CD14-positive monocyte (primary cell): ENCODE measurements at regions not wholly inside any gene's neighbourhood (a gene's known extent, or its start where the extent isn't known, plus 50 kb on each side); places are given as distances from the start of the nearest gene placed in this dataset.

Experiments used
- DNase-seq, 3 donors: peaks; one replicate each; pipeline ENCODE4 v3.0.0-alpha.2; 2011 to 2022
- H2AFZ ChIP-seq: 2 replicates; pipeline ENCODE4 v1.6.0; 2012; ENCODE audit warnings: mild to moderate bottlenecking, low read depth, low read length, inconsistent platforms; ENCODE audit not compliant: insufficient read depth, poor library complexity, severe bottlenecking
- H3K27ac ChIP-seq, 2 donors: 1 replicate in 1 of 2; 2 replicates in 1 of 2; pipeline ENCODE4 v1.5.1; 2012 to 2013; ENCODE audit warnings: low read length in 2 of 2, control low read depth in 1 of 2, inconsistent platforms in 1 of 2, low read depth in 1 of 2, mild to moderate bottlenecking in 1 of 2
- H3K27me3 ChIP-seq, 2 donors: one replicate each; pipeline versions ENCODE4 v1.6.0 to v1.6.1; 2011 to 2013; ENCODE audit warnings: low read length in 2 of 2; ENCODE audit not compliant: control insufficient read depth in 2 of 2, insufficient read depth in 2 of 2
- H3K36me3 ChIP-seq, 2 donors: replicated peaks in 1 of 2; 1 replicate in 1 of 2; 2 replicates in 1 of 2; pipeline versions ENCODE4 v1.5.1 to v1.6.1; 2012 to 2013; ENCODE audit warnings: low read length in 2 of 2, control low read depth in 1 of 2, inconsistent platforms in 1 of 2, mild to moderate bottlenecking in 1 of 2; ENCODE audit not compliant: insufficient read depth in 2 of 2, control insufficient read depth in 1 of 2
- H3K4me1 ChIP-seq, 2 donors: 1 replicate in 1 of 2; 2 replicates in 1 of 2; pipeline versions ENCODE4 v1.5.1 to v1.6.1; 2012 to 2013; ENCODE audit warnings: low read length in 2 of 2, control low read depth in 1 of 2, inconsistent platforms in 1 of 2, mild to moderate bottlenecking in 1 of 2, moderate library complexity in 1 of 2; ENCODE audit not compliant: insufficient read depth in 2 of 2, control insufficient read depth in 1 of 2
- H3K4me2 ChIP-seq: replicated peaks from 2 replicates; pipeline ENCODE3; 2012; ENCODE audit warnings: low read length, moderate library complexity, mild to moderate bottlenecking; ENCODE audit not compliant: poor library complexity, severe bottlenecking; ENCODE audit errors: extremely low read depth
- H3K4me3 ChIP-seq, 3 experiments: fragments of 200-600 bp in 1 of 3; sonication (generic) in 1 of 3; replicated peaks in 1 of 3; 1 replicate in 2 of 3; 2 replicates in 1 of 3; pipeline ENCODE4 v1.5.1; 2011 to 2013; ENCODE audit warnings: low read length in 3 of 3, mild to moderate bottlenecking in 3 of 3, control low read depth in 2 of 3, low read depth in 2 of 3, inconsistent platforms in 1 of 3, moderate library complexity in 1 of 3
- H3K79me2 ChIP-seq: 2 replicates; pipeline ENCODE4 v1.6.0; 2012; ENCODE audit warnings: mild to moderate bottlenecking, control low read depth, inconsistent platforms, low read length, moderate library complexity; ENCODE audit not compliant: insufficient read depth
- H3K9ac ChIP-seq: 2 replicates; pipeline ENCODE4 v1.6.0; 2017; ENCODE audit warnings: low read length, mild to moderate bottlenecking; ENCODE audit not compliant: insufficient read depth, poor library complexity, severe bottlenecking
- H3K9me3 ChIP-seq, 2 donors: replicated peaks in 1 of 2; 1 replicate in 1 of 2; 2 replicates in 1 of 2; pipeline versions ENCODE4 v1.5.1 to v1.6.1; 2012 to 2013; ENCODE audit warnings: low read length in 2 of 2, control low read depth in 1 of 2; ENCODE audit not compliant: control insufficient read depth in 1 of 2, insufficient read depth in 1 of 2
- H4K20me1 ChIP-seq: 2 replicates; pipeline ENCODE4 v1.6.0; 2012; ENCODE audit warnings: mild to moderate bottlenecking, low read length, control low read depth, moderate library complexity; ENCODE audit not compliant: insufficient read depth
- H3K27ac Mint-ChIP-seq, 7 donors: one replicate each; pipeline ENCODE4 v1.8.0; 2020; ENCODE audit warnings: mild to moderate bottlenecking in 7 of 7, mixed read lengths in 7 of 7, moderate library complexity in 6 of 7, inconsistent platforms in 2 of 7
- H3K27me3 Mint-ChIP-seq, 3 donors: one replicate each; pipeline ENCODE4 v1.8.0; 2021 to 2022; ENCODE audit warnings: low read depth in 3 of 3, mild to moderate bottlenecking in 3 of 3, mixed read lengths in 3 of 3, moderate library complexity in 3 of 3, inconsistent platforms in 1 of 3
- H3K36me3 Mint-ChIP-seq, 2 donors: one replicate each; pipeline ENCODE4 v1.8.0; 2020; ENCODE audit warnings: mixed read lengths in 2 of 2, inconsistent platforms in 1 of 2, mild to moderate bottlenecking in 1 of 2
- H3K4me1 Mint-ChIP-seq: one replicate; pipeline ENCODE4 v1.8.0; 2020; ENCODE audit warnings: mild to moderate bottlenecking, mixed read lengths
- H3K4me3 Mint-ChIP-seq, 2 donors: one replicate each; pipeline ENCODE4 v1.8.0; 2020; ENCODE audit warnings: mild to moderate bottlenecking in 2 of 2, mixed read lengths in 2 of 2, moderate library complexity in 1 of 2
- H3K9me3 Mint-ChIP-seq, 7 donors: one replicate each; pipeline ENCODE4 v1.8.0; 2020 to 2022; ENCODE audit warnings: mixed read lengths in 7 of 7, mild to moderate bottlenecking in 6 of 7, moderate library complexity in 6 of 7, inconsistent platforms in 2 of 7
- CTCF ChIP-seq: fragments of 200-600 bp; IDR thresholded peaks from one replicate; pipeline ENCODE4 v1.8.0; 2022; ENCODE audit warnings: antibody characterized with exemption, mild to moderate bottlenecking
- WGBS: methylation state at CpG from one replicate; pipeline ENCODE4 v1.1.5; 2013; ENCODE audit warnings: missing lambda C conversion rate; ENCODE audit not compliant: insufficient coverage; 5-methylcytosine and 5-hydroxymethylcytosine counted together
- intact Hi-C, 2 donors: fragments of 100-400 bp; cut with micrococcal nuclease; formaldehyde crosslinking; loops; one replicate each; pipeline versions ENCODE4 v1.15.0 to v1.15.1; 2023

GRCh38 chr15:61426466-61426865 is 197.4 kb upstream of the RORA start:
- DNase-seq, result no peak
- peaks cover 0 to 2% (median 2%) of the 10 kb centered on the region in 7 donors for H3K9me3 Mint-ChIP-seq
- H2AFZ ChIP-seq, result no peak overlapping the region
- TF ChIP-seq CTCF, result no peak
- H3K27me3 ChIP-seq, result no peaks in the 10 kb centered on the region
- H3K4me2 ChIP-seq, result no peak overlapping the region
- peaks cover 0 to 3% (median 1%) of the 10 kb centered on the region in 3 donors for H3K27me3 Mint-ChIP-seq
- H3K79me2 ChIP-seq, result no peaks in the 10 kb centered on the region
- no peaks in the 10 kb centered on the region for H4K20me1 ChIP-seq
- H3K4me1 Mint-ChIP-seq, result no peaks in the 10 kb centered on the region
- no peaks in the 10 kb centered on the region for H3K4me1 ChIP-seq
- H3K36me3 ChIP-seq, result no peaks in the 10 kb centered on the region
- no peak overlapping the region for H3K27ac Mint-ChIP-seq
- intact Hi-C loops, result no loop called here
- no peak overlapping the region for H3K9ac ChIP-seq
- H3K4me3 ChIP-seq, result no peak overlapping the region
- no peaks in the 10 kb centered on the region for H3K9me3 ChIP-seq
- no peak overlapping the region for H3K4me3 Mint-ChIP-seq
- no peak overlapping the region for H3K27ac ChIP-seq
- H3K36me3 Mint-ChIP-seq, result no peaks in the 10 kb centered on the region
- no CpG with 5 or more reads among the region's 1 CpG for WGBS

- intact Hi-C loops, result no loop called here
- H4K20me1 ChIP-seq, result no peaks in the 10 kb centered on the region
- no peak overlapping the region for H3K27ac ChIP-seq
- no peaks in the 10 kb centered on the region for H3K79me2 ChIP-seq
- no peak overlapping the region for H3K4me3 ChIP-seq
- Mint-ChIP-seq H3K27me3 (peaks cover 0 to 3% (median 1%) of the 10 kb centered on the region in 3 donors), H3K4me1 (no peaks in the 10 kb centered on the region), H3K27ac (no peak overlapping the region), H3K36me3 (no peaks in the 10 kb centered on the region), H3K4me3 (no peak overlapping the region), H3K9me3 (peaks cover 0 to 3% (median 2%) of the 10 kb centered on the region in 7 donors)
- H3K27me3 ChIP-seq, result no peaks in the 10 kb centered on the region
- DNase-seq, result no peak
- TF ChIP-seq CTCF, result no peak
- H3K4me2 ChIP-seq, result no peak overlapping the region
- H3K4me1 ChIP-seq, result no peaks in the 10 kb centered on the region
- H3K9ac ChIP-seq, result no peak overlapping the region
- no peaks in the 10 kb centered on the region for H3K9me3 ChIP-seq
- no peaks in the 10 kb centered on the region for H3K36me3 ChIP-seq
- WGBS, result no CpG with 5 or more reads among the region's 1 CpG
- H2AFZ ChIP-seq, result no peak overlapping the region
Measured at GRCh38 chr15:61425934-61426333, 196.8 kb upstream of the RORA start.
